ENCODE measurements at regions not wholly inside any gene's neighbourhood (a gene's known extent, or its start where the extent isn't known, plus 50 kb on each side); places are given as distances from the start of the nearest gene placed in this dataset.
A peak's percentile ranks its signal among the peaks of the same experiment; 100 is the strongest.
"Not testable (repeated sequence)": the region's sequence is repeated elsewhere in the genome, so short reads cannot be mapped to it uniquely, and the experiment has no call there.

- H3K4me3 Mint-ChIP-seq, H3K27ac Mint-ChIP-seq, H3K4me1 Mint-ChIP-seq, H3K27me3 Mint-ChIP-seq, DNase-seq, H3K36me3 Mint-ChIP-seq, H3K9me3 Mint-ChIP-seq: not testable (repeated sequence)
Measured at GRCh38 chr20:25798174-25798993, 101.7 kb upstream of the ZNF337 start.

- H3K36me3 Mint-ChIP-seq, H3K9me3 Mint-ChIP-seq, DNase-seq, H3K4me3 Mint-ChIP-seq, H3K27ac Mint-ChIP-seq, H3K4me1 Mint-ChIP-seq, H3K27me3 Mint-ChIP-seq: not testable (repeated sequence)
Measured at GRCh38 chr20:25797062-25797461, 100.4 kb upstream of the ZNF337 start.

GRCh38 chr20:25777241-25777640, 80.6 kb upstream of the ZNF337 start:
- not testable (repeated sequence) for H3K36me3 Mint-ChIP-seq, H3K27ac Mint-ChIP-seq, H3K9me3 Mint-ChIP-seq, H3K4me3 Mint-ChIP-seq, H3K4me1 Mint-ChIP-seq, H3K27me3 Mint-ChIP-seq, DNase-seq

- H3K4me1 Mint-ChIP-seq, H3K36me3 Mint-ChIP-seq, H3K9me3 Mint-ChIP-seq, DNase-seq, H3K27me3 Mint-ChIP-seq, H3K4me3 Mint-ChIP-seq, H3K27ac Mint-ChIP-seq: not testable (repeated sequence)
Measured at GRCh38 chr20:25774711-25775110, 78.1 kb upstream of the ZNF337 start.

- not testable (repeated sequence) for DNase-seq, H3K36me3 Mint-ChIP-seq, H3K9me3 Mint-ChIP-seq, H3K27me3 Mint-ChIP-seq, H3K27ac Mint-ChIP-seq, H3K4me3 Mint-ChIP-seq, H3K4me1 Mint-ChIP-seq
Measured at GRCh38 chr20:25774203-25774602, 77.5 kb upstream of the ZNF337 start.

- not testable (repeated sequence) for H3K27ac Mint-ChIP-seq, H3K4me3 Mint-ChIP-seq, DNase-seq, H3K27me3 Mint-ChIP-seq, H3K36me3 Mint-ChIP-seq, H3K4me1 Mint-ChIP-seq, H3K9me3 Mint-ChIP-seq
Measured at GRCh38 chr20:25772437-25772836, 75.8 kb upstream of the ZNF337 start.

- H3K4me1 Mint-ChIP-seq, H3K27me3 Mint-ChIP-seq, H3K4me3 Mint-ChIP-seq, DNase-seq, H3K36me3 Mint-ChIP-seq, H3K9me3 Mint-ChIP-seq, H3K27ac Mint-ChIP-seq: not testable (repeated sequence)
Measured at GRCh38 chr20:25771818-25772217, 75.2 kb upstream of the ZNF337 start.

- Mint-ChIP-seq H3K4me1 (no peaks in the 10 kb centered on the region), H3K36me3 (no peaks in the 10 kb centered on the region), H3K4me3 (no peak overlapping the region), H3K9me3 (no peaks in the 10 kb centered on the region), H3K27me3 (no peaks in the 10 kb centered on the region), H3K27ac (no peak overlapping the region)
- DNase-seq, result no peak
Measured at GRCh38 chr20:25761596-25761995, 64.9 kb upstream of the ZNF337 start.

- not testable (repeated sequence) for H3K9me3 Mint-ChIP-seq, H3K4me3 Mint-ChIP-seq, H3K4me1 Mint-ChIP-seq
Measured at GRCh38 chr20:25761046-25761445, 64.4 kb upstream of the ZNF337 start.

GRCh38 chr20:25750765-25751696, 54.4 kb upstream of the ZNF337 start:
- H3K36me3 Mint-ChIP-seq, result no peaks in the 10 kb centered on the region
- H3K4me1 Mint-ChIP-seq, result peaks cover 23% of the 10 kb centered on the region
- peak overlapping the region; percentile 82 for H3K4me3 Mint-ChIP-seq
- peak; percentile 44 for DNase-seq
- no peaks in the 10 kb centered on the region for H3K9me3 Mint-ChIP-seq
- H3K27me3 Mint-ChIP-seq, result no peaks in the 10 kb centered on the region
- peak overlapping the region; percentile 77 for H3K27ac Mint-ChIP-seq

More at GRCh38 chr20:25761046-25761445, 64.4 kb upstream of the ZNF337 start:
- DNase-seq, H3K27ac Mint-ChIP-seq, H3K36me3 Mint-ChIP-seq, H3K27me3 Mint-ChIP-seq: not testable (repeated sequence)

- peaks cover 23% of the 10 kb centered on the region for H3K4me1 Mint-ChIP-seq
- H3K4me3 Mint-ChIP-seq, result peak overlapping the region; percentile 82
- H3K36me3 Mint-ChIP-seq, result no peaks in the 10 kb centered on the region
- no peak for DNase-seq
- H3K27ac Mint-ChIP-seq, result peak overlapping the region; percentile 77
- H3K27me3 Mint-ChIP-seq, result no peaks in the 10 kb centered on the region
- no peaks in the 10 kb centered on the region for H3K9me3 Mint-ChIP-seq
Measured at GRCh38 chr20:25750220-25750764, 53.6 kb upstream of the ZNF337 start.

- H3K9me3 Mint-ChIP-seq, result no peaks in the 10 kb centered on the region
- peaks cover 23% of the 10 kb centered on the region for H3K4me1 Mint-ChIP-seq
- H3K4me3 Mint-ChIP-seq, result no peak overlapping the region
- no peak for DNase-seq
- no peak overlapping the region for H3K27ac Mint-ChIP-seq
- no peaks in the 10 kb centered on the region for H3K27me3 Mint-ChIP-seq
- no peaks in the 10 kb centered on the region for H3K36me3 Mint-ChIP-seq
Measured at GRCh38 chr20:25749649-25750048, 53.0 kb upstream of the ZNF337 start.
